Mammary epithelial cell (primary cell): ENCODE measurements at regions not wholly inside any gene's neighbourhood (a gene's known extent, or its start where the extent isn't known, plus 50 kb on each side); places are given as distances from the start of the nearest gene placed in this dataset.
"Not testable (repeated sequence)": the region's sequence is repeated elsewhere in the genome, so short reads cannot be mapped to it uniquely, and the experiment has no call there.

Source experiments
- CTCF ChIP-seq, 2 donors: IDR thresholded peaks in 1 of 2; conservative IDR thresholded peaks in 1 of 2; 2 replicates each; pipeline ENCODE4 v1.5.1; 2011 to 2012; ENCODE audit warnings: inconsistent platforms in 2 of 2, low read length in 2 of 2, mild to moderate bottlenecking in 2 of 2, control low read depth in 1 of 2, low read depth in 1 of 2; ENCODE audit not compliant: insufficient read depth in 1 of 2; ENCODE audit errors: extremely low read depth in 1 of 2
- EZH2 ChIP-seq: IDR thresholded peaks from 2 replicates; pipeline ENCODE4 v1.6.1; 2012; ENCODE audit warnings: low read length, inconsistent platforms, borderline replicate concordance

- not testable (repeated sequence) for TF ChIP-seq CTCF (conservative IDR thresholded peaks at IDR 0.05 in 1 of 2, IDR thresholded peaks at IDR 0.05 in 1 of 2; ENCODE audit: extremely low read depth in 1 of 2, insufficient read depth in 1 of 2, low read depth in 1 of 2, low read length in 2 of 2); EZH2
These were observed 196.5 kb downstream of the POTEG start for GRCh38 chr14:19237656-19238055.
